Erythroblast (primary cell): ENCODE measurements at regions not wholly inside any gene's neighbourhood (a gene's known extent, or its start where the extent isn't known, plus 50 kb on each side); places are given as distances from the start of the nearest gene placed in this dataset.

Experiments
- GATA1 ChIP-seq: IDR thresholded peaks from 2 replicates; pipeline ENCODE4 v1.6.1; 2011; ENCODE audit warnings: low read depth, mild to moderate bottlenecking, control low read depth, low read length, moderate library complexity
- POLR2A ChIP-seq: IDR thresholded peaks from 2 replicates; pipeline ENCODE4 v1.6.1; 2011; ENCODE audit warnings: mild to moderate bottlenecking, low read length

DNA sequence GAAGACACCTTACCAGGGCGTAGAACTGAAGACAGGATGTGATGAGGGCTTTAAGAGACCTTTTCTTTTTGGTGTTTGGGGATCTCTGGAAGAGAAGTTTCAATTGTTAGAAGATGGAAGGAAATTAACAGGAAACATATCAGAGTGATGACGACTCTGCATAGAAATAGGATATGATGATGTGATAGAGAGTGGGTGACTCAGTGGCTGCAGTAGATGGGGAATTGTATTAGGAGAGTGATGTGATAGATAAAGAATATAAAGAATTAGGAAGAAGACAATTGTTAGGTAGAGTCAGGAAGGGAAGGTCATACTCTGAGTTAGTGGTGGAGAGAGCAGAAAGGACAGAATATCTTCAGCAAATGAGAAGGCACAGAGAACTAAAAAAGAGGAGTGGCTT lies 593.9 kb downstream of the NYAP2 start:
- TF ChIP-seq POLR2A (no peak), GATA1 (no peak)
